Peyer's patch (tissue), 4 donors: ENCODE measurements at regions not wholly inside any gene's neighbourhood (a gene's known extent, or its start where the extent isn't known, plus 50 kb on each side); places are given as distances from the start of the nearest gene placed in this dataset.

Source experiments
- CTCF ChIP-seq, 6 experiments: fragments of 450-650 bp in 4 of 6; fragments of 200-600 bp in 2 of 6; sonication (generic) in 1 of 6; IDR thresholded peaks; one replicate each; pipeline ENCODE4 v1.5.1; 2017 to 2019; ENCODE audit warnings: antibody characterized with exemption in 6 of 6, mild to moderate bottlenecking in 3 of 6, moderate library complexity in 1 of 6
- POLR2A ChIP-seq, 2 donors: fragments of 450-650 bp; IDR thresholded peaks; one replicate each; pipeline ENCODE4 v1.5.1; 2017; ENCODE audit warnings: antibody characterized with exemption in 2 of 2, mild to moderate bottlenecking in 2 of 2, moderate library complexity in 2 of 2

GRCh38 chr12:75711271-75711670, 199.9 kb upstream of the KRR1 start:
- TF ChIP-seq CTCF (IDR thresholded peaks at IDR 0.05) (no peak), POLR2A (IDR thresholded peaks at IDR 0.05) (no peak)
